Gastrocnemius medialis (tissue), 4 donors: ENCODE measurements at regions not wholly inside any gene's neighbourhood (a gene's known extent, or its start where the extent isn't known, plus 50 kb on each side); places are given as distances from the start of the nearest gene placed in this dataset.

Experiments used
- ATAC-seq, 2 donors: fragments of 150-250 bp; one replicate each; pipeline ENCODE4 v1.9.1; 2016
- DNase-seq, 2 donors: peaks; one replicate each; pipeline ENCODE4 v3.0.0-alpha.2; 2019
- H3K27ac ChIP-seq, 4 donors: fragments of 200-600 bp; sonication (generic); 1 replicate in 1 of 4; 2 replicates in 3 of 4; pipeline ENCODE4 v1.5.1; 2016 to 2018; ENCODE audit warnings: mild to moderate bottlenecking in 2 of 4, moderate library complexity in 1 of 4
- H3K27me3 ChIP-seq, 3 donors: fragments of 200-600 bp; sonication (generic) in 2 of 3; 1 replicate in 1 of 3; 2 replicates in 2 of 3; pipeline versions ENCODE4 v1.5.1 to v1.6.0; 2016 to 2019; ENCODE audit warnings: mild to moderate bottlenecking in 1 of 3, moderate library complexity in 1 of 3
- H3K36me3 ChIP-seq, 2 donors: fragments of 200-600 bp; sonication (generic) in 1 of 2; one replicate each; pipeline ENCODE4 v1.5.1; 2017 to 2018
- H3K4me1 ChIP-seq, 2 donors: fragments of 200-600 bp; sonication (generic) in 1 of 2; one replicate each; pipeline ENCODE4 v1.5.1; 2016 to 2017; ENCODE audit warnings: mild to moderate bottlenecking in 2 of 2
- H3K4me3 ChIP-seq, 4 donors: fragments of 200-600 bp; sonication (generic) in 3 of 4; 1 replicate in 1 of 4; 2 replicates in 3 of 4; pipeline ENCODE4 v1.5.1; 2016 to 2019; ENCODE audit warnings: mild to moderate bottlenecking in 2 of 4
- H3K9me3 ChIP-seq, 3 donors: fragments of 200-600 bp; sonication (generic) in 2 of 3; 1 replicate in 1 of 3; 2 replicates in 2 of 3; pipeline ENCODE4 v1.5.1; 2016 to 2019
- CTCF ChIP-seq, 5 experiments: fragments of 450-650 bp in 3 of 5; fragments of 200-600 bp in 2 of 5; sonication (generic) in 2 of 5; IDR thresholded peaks in 4 of 5; conservative IDR thresholded peaks in 1 of 5; 1 replicate in 4 of 5; 2 replicates in 1 of 5; pipeline ENCODE4 v1.5.1; 2016 to 2019; ENCODE audit warnings: antibody characterized with exemption in 5 of 5, mild to moderate bottlenecking in 3 of 5, moderate library complexity in 3 of 5
- POLR2A ChIP-seq, 2 donors: fragments of 450-650 bp; IDR thresholded peaks; one replicate each; pipeline ENCODE4 v1.6.1; 2017; ENCODE audit warnings: antibody characterized with exemption in 2 of 2, mild to moderate bottlenecking in 2 of 2, moderate library complexity in 2 of 2
- in situ Hi-C, 4 donors: fragments of 200-750 bp; cut with MboI; loops; one replicate each; pipeline versions ENCODE4 v1.15.0 to v1.8.0; 2017; ENCODE audit warnings: low sequenced_read_pairs in 4 of 4
- intact Hi-C: fragments of 100-400 bp; cut with DNase I; formaldehyde crosslinking; loops from one replicate; pipeline ENCODE4 v1.15.1; 2023; ENCODE audit warnings: low total_unique reads

GRCh38 chr10:15985690-15986089 is 125.4 kb upstream of the MINDY3 start:
- ATAC-seq (no peak), DNase-seq (no peak)
- in situ Hi-C loops = no loop called here
- Histone ChIP-seq H3K4me3 (no peak overlapping the region), H3K27ac (no peak overlapping the region), H3K36me3 (no peaks in the 10 kb centered on the region), H3K9me3 (no peaks in the 10 kb centered on the region), H3K27me3 (no peaks in the 10 kb centered on the region), H3K4me1 (no peaks in the 10 kb centered on the region)
- intact Hi-C loops = no loop called here
- TF ChIP-seq POLR2A (IDR thresholded peaks at IDR 0.05) (no peak), CTCF (IDR thresholded peaks at IDR 0.05 in 4 of 5, conservative IDR thresholded peaks at IDR 0.05 in 1 of 5) (no peak)

- Histone ChIP-seq H3K27me3 (no peaks in the 10 kb centered on the region), H3K36me3 (no peaks in the 10 kb centered on the region), H3K9me3 (no peaks in the 10 kb centered on the region), H3K4me1 (no peaks in the 10 kb centered on the region), H3K4me3 (no peak overlapping the region), H3K27ac (no peak overlapping the region)
- intact Hi-C loops = no loop called here
- ATAC-seq (no peak), DNase-seq (no peak)
- no peak for TF ChIP-seq CTCF (IDR thresholded peaks at IDR 0.05 in 4 of 5, conservative IDR thresholded peaks at IDR 0.05 in 1 of 5)
- TF ChIP-seq POLR2A (IDR thresholded peaks at IDR 0.05) = no peak
- in situ Hi-C loops = no loop called here
Measured at GRCh38 chr10:15990535-15991129, 130.3 kb upstream of the MINDY3 start.

GRCh38 chr10:15997313-15997712 is 137.0 kb upstream of the MINDY3 start:
- Histone ChIP-seq H3K4me1 (no peaks in the 10 kb centered on the region), H3K27ac (no peak overlapping the region), H3K9me3 (no peaks in the 10 kb centered on the region), H3K36me3 (no peaks in the 10 kb centered on the region), H3K27me3 (no peaks in the 10 kb centered on the region), H3K4me3 (no peak overlapping the region)
- no peak for ATAC-seq
- intact Hi-C loops (no loop called here), in situ Hi-C loops (no loop called here)
- DNase-seq = no peak
- TF ChIP-seq CTCF (IDR thresholded peaks at IDR 0.05 in 4 of 5, conservative IDR thresholded peaks at IDR 0.05 in 1 of 5) = no peak
- TF ChIP-seq POLR2A (IDR thresholded peaks at IDR 0.05) = no peak

GRCh38 chr10:16001581-16001980 is 141.3 kb upstream of the MINDY3 start:
- DNase-seq (no peak), ATAC-seq (no peak)
- H3K27ac ChIP-seq = no peak overlapping the region
- H3K9me3 ChIP-seq = no peaks in the 10 kb centered on the region
- no peaks in the 10 kb centered on the region for H3K4me1 ChIP-seq
- intact Hi-C loops (no loop called here), in situ Hi-C loops (no loop called here)
- no peaks in the 10 kb centered on the region for H3K36me3 ChIP-seq
- TF ChIP-seq CTCF (IDR thresholded peaks at IDR 0.05 in 4 of 5, conservative IDR thresholded peaks at IDR 0.05 in 1 of 5) = no peak
- no peak for TF ChIP-seq POLR2A (IDR thresholded peaks at IDR 0.05)
- no peaks in the 10 kb centered on the region for H3K27me3 ChIP-seq
- no peak overlapping the region for H3K4me3 ChIP-seq

- Histone ChIP-seq H3K4me3 (no peak overlapping the region), H3K27ac (no peak overlapping the region), H3K36me3 (no peaks in the 10 kb centered on the region), H3K27me3 (no peaks in the 10 kb centered on the region), H3K4me1 (no peaks in the 10 kb centered on the region), H3K9me3 (no peaks in the 10 kb centered on the region)
- intact Hi-C loops (no loop called here), in situ Hi-C loops (no loop called here)
- DNase-seq = no peak
- ATAC-seq = no peak
- no peak for TF ChIP-seq CTCF (IDR thresholded peaks at IDR 0.05 in 4 of 5, conservative IDR thresholded peaks at IDR 0.05 in 1 of 5)
- TF ChIP-seq POLR2A (IDR thresholded peaks at IDR 0.05) = no peak
Measured at GRCh38 chr10:16009785-16010184, 149.5 kb upstream of the MINDY3 start.
